GM19023 (cell line): ENCODE measurements at regions not wholly inside any gene's neighbourhood (a gene's known extent, or its start where the extent isn't known, plus 50 kb on each side); places are given as distances from the start of the nearest gene placed in this dataset.
"Not testable (repeated sequence)": the region's sequence is repeated elsewhere in the genome, so short reads cannot be mapped to it uniquely, and the experiment has no call there.

Experiments
- ATAC-seq: cut with Tn5 transposase; IDR thresholded peaks from one replicate; pipeline ENCODE4 v1.9.1; 2021; ENCODE audit warnings: mild to moderate bottlenecking, moderate library complexity; ENCODE audit not compliant: unreplicated experiment

DNA sequence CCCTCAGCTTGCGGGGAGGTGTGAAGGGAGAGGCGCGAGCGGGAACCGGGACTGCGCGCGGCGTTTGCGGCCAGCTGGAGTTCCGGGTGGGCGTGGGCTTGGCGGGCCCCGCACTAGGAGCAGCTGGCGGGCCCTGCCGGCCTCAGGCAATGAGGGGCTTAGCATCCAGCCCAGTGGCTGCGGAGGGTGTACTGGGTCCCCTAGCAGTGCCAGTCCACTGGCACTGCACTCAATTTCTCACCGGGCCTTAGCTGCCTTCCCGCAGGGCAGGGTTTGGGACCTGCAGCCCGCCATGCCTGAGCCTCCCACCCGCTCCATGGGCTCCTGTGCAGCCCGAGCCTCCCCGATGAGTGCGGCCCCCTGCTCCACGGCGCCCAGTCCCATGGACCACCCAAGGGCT is 163.5 kb upstream of the PTCH1 start:
- not testable (repeated sequence) for ATAC-seq

DNA sequence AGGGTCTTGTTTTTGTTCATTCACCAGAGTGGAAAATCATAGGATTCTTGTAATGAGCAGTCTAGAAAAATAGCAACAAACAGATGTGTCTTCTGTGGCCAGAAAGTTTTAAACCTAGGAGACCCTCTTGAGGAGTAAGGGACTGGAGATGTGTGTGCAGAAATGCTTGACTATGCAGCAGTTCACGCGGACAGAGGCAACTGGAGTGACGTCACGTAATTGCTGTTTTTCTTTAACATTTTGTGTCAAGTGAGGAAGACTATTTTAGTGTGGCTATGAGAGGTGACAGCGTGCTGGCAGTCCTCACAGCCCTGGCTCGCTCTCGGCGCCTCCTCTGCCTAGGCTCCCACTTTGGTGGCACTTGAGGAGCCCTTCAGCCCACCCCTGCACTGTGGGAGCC is 163.1 kb upstream of the PTCH1 start:
- no peak for ATAC-seq

DNA sequence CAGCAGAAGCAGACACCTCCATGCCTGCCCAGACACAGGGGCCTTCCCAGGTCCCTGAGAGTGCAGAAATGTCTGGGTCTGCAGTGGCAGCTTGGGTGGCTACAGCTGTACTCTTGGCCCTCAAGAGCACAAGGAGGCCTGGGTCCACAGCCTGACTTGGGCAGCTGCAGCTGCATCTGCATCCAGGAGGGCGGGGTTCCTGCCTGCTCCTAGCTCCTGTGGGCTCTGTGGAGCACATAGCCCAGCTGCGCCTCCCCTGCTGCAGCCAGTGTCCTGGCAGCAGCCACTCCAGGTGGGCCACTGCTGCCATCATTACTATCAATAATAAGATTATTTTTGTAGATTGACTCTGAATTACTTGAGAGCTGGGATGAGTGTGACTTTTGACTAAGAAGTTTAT is 162.0 kb upstream of the PTCH1 start:
- no peak for ATAC-seq

DNA sequence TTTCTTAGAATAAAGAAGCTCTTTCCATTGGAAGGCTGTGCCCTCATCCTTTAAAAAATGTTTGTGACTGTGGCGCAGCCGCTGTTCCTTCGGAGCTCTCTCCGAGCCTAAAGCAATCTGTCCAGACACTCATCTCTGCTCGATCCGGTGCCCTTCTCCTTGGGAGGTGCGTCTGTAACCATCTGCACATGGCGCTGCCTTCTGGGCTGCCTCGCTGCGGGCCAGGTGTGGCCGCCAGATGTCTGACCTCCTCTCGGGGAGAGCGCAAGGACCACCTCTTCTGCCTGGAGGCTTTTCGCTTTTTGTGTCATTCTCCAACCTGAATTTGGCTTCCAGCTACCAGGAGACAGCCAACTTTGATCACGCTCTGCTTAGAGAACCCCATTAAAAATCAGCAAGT is 153.4 kb upstream of the PTCH1 start:
- ATAC-seq: no peak

DNA sequence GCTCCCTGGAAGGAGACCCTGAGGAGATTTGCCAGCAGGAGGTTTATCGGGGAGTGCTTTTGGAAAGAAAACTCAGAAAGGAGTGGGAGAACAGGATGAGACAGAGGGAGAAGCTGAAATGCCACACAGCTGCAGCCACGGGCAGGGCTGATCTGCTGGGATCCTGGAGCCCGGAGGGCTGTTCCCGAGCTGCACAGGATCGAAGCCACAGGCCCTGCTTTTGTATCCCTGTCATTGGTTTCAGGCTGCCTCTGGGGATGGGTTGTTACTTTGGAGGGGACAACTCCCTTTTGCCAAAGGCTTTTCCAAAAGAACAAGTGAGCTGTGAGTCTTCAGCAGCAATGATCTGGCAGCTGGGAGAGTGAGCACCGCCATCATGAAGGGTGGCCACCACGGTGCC is 152.5 kb upstream of the PTCH1 start:
- no peak for ATAC-seq

DNA sequence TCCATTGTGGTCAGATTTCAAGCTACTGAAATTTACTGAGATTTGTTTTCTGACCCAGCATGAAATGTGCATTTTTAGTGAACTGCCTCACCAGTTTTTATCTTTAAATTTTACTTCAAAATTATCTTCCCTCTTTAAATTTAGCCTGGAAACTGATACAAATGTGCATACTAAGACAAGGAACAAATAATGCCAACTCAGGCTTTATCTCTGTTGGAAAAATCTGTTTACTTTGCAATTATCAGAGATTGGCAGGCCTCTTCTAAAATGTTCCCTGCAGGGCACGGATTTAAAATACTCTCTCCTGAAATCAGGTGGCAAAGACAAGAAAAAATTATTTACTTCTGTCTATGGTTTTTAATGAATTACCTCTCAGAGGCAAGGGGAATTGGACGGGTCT is 151.0 kb upstream of the PTCH1 start:
- no peak for ATAC-seq

DNA sequence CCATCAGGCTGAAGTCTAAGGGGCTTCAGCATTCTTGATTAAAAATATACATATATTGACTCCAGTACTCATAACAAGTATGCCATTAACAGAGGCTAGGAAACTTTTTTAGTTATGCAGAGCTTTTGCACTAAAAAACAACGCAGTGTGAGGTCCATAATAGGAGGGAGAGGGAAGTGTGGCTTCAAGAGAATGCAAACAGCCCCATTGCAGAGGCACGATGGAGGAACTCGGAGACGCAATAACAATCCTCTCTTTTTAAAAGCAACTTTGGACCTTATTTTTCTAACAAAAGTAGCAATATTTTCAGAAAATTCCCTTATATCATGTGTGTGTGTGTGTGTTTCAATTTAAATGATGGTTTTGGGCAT is 150.0 kb upstream of the PTCH1 start:
- no peak for ATAC-seq

DNA sequence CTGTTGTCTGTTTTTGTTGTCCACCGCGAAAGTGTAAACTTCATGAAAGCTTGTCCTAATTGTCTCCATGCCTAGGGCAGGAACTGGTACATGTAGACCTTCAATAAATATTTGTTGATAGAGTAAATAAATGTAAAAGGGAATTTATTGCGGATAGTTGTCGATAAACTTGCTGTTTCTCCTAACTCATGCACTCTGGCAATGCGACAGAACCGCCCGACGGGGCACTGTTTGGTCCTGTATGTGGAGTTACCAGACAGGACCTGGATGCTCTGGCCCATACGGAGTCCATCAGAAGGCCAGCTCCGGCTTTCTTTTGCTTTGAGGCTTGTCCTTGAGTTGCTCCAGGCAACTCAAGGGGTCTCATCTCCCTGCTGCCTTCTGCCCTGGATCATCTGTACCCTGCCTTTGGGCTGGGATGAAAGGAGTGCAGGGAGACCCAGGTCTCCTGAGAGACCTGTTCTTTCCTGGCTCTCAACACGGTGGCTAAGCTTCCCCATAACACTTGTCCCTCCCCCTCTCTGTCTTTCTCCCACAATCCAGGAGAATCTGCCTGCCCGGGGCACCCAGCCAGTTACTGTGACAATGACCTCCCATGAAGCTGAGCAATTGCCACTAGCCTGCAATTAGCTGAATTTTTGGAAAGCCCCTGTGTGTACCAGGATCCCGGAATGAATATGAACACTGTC is 149.5 kb upstream of the PTCH1 start:
- ATAC-seq: no peak

DNA sequence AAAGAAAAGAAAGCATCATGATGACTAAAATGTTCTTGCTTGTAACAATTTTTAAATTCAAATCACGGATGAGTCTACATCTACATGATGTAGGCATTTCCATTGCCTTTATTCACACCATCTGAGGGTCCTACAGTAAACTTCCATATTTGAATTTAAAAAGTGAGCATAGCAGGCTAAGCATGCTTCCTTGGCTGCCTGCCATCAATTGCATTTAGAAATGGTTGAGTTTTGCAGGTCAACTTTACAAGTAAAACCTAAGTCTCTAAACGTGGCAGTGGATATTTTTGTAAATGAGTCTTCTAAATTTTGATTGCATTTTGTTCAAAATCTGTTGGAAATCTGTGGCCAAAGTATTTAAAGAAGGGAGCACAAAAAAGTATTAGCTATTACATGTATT is 136.5 kb upstream of the PTCH1 start:
- ATAC-seq: no peak

DNA sequence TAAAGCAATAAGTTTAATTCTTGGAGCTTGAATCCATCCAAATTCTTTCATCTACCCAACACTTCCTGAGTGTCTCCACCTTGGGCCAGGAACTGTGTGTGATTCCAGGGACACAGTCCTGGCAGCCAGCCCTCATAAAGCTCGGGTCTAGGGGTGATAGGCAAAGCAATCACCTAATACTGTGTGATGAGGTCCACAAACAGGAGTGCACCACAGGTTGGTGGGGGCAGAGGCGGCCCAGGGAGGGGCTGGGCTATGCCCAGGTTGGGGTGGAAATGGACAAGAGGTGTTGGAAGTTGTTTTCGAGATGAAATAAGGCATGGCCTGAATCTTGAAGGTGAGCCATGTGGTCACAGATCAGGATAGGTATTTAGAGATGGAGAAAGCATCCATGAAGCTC is 133.9 kb upstream of the PTCH1 start:
- ATAC-seq: no peak

DNA sequence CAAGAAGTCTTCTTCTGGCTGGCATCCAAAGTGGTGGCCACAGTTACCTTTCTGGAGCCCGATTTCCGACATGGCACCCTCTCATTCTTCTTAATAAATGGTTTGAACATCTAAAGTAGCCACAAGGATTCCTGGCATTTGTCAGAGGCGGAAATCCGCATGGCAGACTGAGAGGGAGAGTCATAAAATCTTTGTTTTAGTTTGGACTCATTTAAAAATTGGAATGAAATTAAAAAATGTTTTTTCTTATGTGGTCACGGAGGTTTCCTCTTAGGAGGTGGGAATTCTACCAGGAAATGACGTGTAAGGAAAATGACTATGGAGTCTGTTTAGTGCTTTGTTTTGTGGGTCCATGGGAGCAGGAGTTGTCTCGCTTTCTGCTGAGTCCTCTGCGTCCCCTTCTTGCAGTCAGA is 133.0 kb upstream of the PTCH1 start:
- ATAC-seq: no peak

DNA sequence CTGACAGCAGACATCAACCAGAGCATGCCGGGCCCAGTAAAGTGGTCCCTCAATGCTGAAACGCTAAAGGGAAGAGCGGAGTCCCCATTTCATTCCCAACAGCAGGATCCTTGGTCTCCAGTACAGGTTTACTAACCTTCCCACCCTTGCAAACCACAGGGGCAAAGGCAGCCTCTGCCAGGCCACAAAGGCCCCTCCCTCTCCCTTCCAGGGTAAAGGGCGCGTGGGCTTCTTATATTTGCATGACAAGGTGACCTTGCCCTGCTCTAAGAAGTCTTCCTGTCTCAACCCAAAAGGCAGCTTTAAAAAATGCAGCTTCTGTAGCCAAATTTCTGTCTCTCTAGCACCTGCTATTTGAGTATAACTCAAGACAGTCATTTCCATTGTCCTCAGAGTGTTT is 131.5 kb upstream of the PTCH1 start:
- no peak for ATAC-seq

DNA sequence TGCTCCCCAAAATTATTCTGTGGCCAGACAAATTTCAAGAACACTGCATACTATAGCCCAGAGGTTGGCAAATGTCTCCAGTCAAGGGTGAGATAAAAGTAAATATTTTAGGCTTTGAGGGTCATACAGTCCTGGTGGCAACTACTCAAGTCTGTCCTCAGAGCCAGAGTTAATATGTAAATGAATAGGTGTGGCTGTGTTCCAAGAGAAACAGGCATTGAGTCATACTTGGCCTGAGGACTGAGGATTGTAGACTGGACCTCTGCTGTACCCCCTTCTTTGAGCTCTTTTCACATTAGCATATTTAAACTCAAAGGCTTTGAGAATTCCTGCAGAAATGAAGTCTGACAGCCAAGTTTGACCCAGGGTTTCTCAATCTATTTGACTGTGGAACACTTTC is 129.2 kb upstream of the PTCH1 start:
- no peak for ATAC-seq

DNA sequence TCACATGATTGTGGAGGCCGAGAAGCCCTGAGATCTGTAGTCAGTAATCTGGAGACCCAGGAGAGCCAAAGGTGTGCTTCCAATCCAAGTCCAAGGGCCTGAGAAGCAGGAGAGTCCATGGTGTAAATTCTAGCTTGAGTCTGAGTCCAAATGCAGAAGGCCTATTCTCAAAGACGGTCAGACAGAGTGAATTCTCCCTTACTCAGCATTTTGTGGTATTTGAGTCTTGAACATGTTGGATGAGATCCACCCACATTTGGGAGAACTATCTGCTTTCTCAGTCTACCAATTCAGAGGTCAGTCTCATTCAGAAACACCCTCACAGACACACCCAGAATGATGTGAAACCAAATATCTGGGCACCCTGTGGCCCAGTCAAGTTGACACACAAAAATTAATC is 128.8 kb upstream of the PTCH1 start:
- no peak for ATAC-seq

DNA sequence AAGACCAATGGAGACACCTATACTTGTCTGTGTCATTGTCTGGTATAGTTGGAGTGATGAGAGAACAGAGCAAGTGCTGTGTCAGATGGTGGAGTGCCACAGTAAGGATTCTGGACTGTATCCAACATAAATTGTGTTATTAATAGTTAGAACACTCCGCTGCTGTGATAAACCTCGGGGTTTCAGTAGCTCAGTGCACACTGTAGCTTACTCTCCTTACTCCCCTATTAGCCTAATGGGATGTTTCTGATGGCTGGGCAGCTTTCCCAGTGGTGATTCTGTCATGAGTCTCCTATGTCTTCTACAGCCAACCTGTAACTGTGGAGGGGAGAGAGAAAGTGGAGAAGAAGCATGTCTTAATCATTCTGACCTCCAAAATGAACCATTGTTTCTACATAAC is 127.6 kb upstream of the PTCH1 start:
- ATAC-seq: no peak

DNA sequence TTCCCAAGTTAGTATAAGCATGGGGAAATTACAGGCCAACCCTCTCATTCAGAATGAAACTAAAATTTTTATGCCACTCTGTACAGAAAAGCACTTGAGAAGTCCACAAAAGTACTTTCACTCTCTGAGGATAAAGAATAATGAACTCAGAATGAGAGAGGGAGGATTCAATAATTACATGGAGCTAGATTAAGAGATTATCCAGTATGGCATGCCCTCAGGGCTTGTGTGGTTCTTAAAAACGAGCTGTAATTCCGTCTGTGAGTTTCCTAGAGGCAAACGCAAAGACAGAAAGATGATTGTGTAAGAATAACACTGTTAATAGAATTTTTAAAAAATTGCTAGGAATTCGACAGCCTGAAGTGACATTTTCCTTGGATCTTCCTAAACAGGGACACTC is 126.8 kb upstream of the PTCH1 start:
- no peak for ATAC-seq

DNA sequence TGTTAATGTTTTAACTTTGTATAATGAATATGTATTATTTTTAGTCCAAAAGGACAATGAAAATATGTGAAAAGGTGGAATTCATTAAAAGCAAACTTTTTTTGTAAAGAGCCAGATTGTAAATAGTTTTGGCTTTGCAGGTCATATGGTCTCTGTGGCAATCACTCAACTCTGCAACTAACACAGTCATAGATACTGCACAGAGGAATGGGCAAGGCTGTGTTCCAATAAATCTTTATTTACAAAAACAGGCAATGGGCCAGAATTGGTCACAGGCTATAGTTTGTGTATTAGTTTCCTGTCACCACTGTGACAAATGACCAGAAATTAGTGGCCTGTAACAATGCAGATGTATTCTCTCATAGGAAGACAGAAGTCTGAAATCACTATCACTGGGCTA is 125.4 kb upstream of the PTCH1 start:
- no peak for ATAC-seq

DNA sequence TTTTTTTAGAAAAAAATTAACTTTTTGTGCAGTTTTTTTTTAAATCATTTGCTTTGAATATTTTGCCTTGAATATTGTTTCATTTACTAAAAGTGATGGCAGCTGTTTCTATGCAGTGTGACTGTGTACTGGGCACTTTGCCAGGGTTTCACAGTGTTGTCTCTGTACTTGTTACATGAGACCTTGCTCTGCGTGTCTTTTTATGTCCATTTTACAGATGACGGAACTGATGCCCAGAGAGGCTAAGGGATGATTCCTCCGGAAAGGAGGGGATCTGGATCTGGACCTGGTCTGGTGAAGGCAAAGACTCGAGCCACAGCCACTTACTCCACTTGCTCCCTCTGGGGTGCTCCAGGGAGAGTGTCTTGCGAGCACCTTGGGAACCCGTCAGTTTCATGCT is 124.8 kb upstream of the PTCH1 start:
- no peak for ATAC-seq

DNA sequence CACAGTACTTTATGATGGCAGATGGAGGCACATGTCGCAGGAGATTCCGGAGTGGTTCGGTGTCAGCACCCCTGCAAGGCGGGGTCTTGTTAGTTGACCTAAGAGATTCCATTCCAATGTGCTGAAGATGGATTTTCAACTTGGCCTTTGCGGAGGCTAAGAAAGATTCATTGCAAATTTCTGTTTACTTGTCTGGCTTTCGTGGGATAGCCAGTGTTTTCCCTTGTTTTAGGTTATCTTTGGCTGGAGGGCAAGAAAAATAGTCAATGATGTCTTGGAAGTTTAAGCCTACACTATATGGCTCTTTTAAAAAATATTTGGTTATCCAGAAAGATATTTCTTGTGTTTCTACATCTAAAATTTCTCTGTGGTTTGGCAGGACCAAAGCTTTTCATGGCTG is 123.6 kb upstream of the PTCH1 start:
- ATAC-seq: no peak

DNA sequence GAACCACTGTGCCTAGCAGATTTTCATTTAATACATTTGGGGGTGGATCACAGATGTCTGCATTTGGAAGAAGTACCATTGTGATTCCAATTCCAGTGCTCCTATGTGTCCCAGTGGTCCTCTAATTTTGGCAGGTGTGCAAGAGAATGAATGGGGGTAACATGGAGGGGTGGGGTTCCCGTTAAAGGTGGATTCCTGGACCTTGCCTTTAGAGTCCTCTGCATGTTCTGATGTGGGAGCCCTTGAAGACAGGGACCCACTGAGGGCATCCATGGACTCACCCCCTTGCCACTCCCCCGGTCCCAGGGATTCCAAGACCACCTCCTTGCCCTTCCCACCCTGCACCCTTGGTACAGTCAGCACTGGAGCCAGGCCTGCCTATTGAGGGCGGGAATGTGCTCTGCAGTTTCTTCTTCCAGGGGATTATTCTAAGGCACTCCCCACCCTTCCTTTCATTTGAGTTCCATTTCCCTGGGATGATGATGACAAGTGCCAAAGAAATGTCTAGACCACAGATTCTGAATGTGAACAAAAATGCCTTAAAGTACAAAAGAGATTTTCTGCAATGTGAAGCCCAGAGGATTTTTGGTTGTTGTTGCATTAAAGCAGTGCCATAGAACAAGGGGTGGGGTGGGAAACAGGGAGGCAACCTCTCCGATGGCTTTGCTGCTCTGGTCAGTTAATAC is 119.4 kb upstream of the PTCH1 start:
- no peak for ATAC-seq

DNA sequence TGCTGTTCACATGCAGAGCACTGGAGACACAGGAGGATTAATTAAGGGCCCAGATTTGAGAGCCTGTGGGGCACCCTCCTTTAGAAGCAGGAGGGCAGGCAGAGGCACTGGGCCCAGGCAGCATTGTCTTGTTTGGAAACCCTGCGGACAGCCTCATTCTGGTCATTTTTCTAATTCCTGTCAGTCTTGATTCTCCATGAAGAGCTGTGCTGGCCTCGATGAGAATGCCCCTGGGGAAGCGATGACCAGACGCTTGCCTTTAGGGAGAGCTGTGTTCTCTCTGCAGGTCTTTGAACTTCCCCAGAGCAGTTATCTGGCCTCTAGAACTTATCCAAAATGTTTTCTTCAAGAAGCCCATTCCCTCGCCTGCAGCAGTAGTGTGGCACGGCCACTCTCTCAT is 117.8 kb upstream of the PTCH1 start:
- no peak for ATAC-seq

DNA sequence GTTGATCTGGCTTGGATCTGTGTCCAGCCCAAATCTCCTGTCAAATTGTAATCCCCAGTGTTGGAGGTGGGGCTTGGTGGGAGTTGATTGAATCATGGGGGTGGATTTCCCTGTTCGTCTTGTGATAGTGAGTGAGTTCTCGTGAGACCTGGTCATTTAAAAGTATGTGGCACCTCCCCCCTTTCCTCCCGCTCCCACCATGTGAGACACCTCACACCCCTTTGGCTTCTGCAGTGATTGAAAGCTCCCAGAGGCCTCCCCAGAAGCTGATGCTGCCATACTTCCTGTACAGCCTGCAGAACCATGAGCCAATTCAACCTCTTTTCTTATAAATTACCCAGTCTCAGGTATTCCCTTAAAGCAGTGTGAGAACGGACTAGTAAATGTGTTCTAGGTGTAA is 117.3 kb upstream of the PTCH1 start:
- ATAC-seq: no peak

DNA sequence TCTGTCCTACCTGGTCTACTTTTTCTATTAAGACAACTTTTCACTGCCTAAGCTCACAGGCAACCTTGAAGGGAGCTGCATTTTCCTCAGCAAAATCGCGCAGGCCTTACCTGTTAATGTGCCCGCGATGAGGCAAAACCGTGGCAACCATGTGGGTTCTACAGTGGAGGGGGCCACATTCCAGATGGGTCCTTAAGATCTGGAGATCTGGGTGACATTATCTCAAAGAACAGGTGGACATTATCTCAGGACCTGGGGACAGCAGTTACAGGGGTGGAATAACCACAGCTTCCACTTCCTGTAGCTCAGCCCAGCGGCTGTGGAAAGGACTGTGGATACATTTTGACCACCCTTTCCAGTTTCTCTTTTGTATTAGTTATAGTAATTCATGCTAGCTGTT is 112.8 kb upstream of the PTCH1 start:
- no peak for ATAC-seq
